Activated naive CD8-positive, alpha-beta T cell treated with anti-CD3 and anti-CD28 coated beads, Interleukin-2, amount 50 U/mL, for 16 hours (primary cell): ENCODE measurements at regions not wholly inside any gene's neighbourhood (a gene's known extent, or its start where the extent isn't known, plus 50 kb on each side); places are given as distances from the start of the nearest gene placed in this dataset.

Experiments
- DNase-seq: peaks from one replicate; pipeline ENCODE4 v3.0.0-alpha.2; 2020; ENCODE audit warnings: low read depth, low spot score

DNA sequence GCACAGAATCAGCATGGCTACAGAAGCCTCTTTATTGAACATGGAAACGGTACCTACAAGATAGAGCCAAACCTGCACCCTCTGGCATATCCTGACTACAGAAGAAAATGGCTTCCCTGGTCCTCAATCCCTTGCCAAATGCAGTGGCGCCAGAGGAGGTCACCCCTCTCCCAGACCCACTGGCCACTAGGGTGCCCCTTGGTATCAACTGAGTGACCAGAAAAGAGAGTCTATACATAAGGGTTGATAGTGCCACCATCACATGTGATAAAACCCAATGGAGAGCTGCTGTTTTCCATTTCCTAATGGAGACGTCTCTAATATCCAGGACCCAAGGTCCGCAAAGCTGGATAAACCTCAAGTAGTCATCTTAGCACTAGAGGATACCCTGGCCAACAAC lies 52.7 kb upstream of the ALK start:
- no peak for DNase-seq

DNA sequence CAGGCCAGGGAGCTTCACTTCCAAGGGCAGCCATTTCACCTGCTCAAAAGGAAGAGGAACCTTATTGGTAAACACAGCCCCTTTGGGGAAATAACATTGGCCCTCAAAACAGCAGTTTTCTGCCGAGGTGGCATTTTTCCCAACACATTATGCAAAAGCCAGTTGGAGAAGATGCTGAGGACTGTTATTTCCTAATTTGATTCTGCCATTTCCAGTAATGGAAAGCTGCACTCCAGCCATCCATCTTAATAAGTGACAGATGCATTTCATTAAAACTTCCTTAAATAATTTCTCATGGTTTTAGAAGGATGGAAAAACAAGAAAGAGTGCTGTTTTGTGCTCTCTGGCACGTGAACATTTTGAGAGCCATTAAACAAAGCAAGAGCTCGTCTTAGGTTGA lies 55.9 kb upstream of the ALK start:
- DNase-seq, result no peak

DNA sequence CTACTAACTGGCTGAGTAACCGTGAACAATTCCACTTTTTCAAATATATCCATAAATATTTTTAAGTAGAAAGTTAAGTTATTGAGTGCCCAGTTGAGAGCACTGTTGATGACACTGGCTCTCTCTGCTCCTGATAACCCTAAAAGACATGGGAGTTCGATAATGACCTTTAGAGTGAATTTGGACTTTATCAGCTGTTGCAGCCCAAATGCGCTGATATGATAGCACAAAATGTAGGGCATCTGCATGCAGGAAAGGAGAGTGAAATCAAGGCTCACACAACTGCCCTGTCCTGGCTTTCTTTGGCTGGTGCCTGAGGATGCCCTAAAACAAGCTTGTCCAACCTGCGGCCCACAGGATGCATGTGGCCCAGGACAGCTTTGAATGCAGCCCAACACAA lies 60.0 kb upstream of the ALK start:
- no peak for DNase-seq

- DNase-seq, result no peak
Observed at GRCh38 chr2:29983308-29983707, 61.9 kb upstream of the ALK start.

- DNase-seq, result no peak
Observed at GRCh38 chr2:29987146-29987545, 65.8 kb upstream of the ALK start.

- DNase-seq, result no peak
Observed at GRCh38 chr2:29990129-29990528, 68.7 kb upstream of the ALK start.

DNA sequence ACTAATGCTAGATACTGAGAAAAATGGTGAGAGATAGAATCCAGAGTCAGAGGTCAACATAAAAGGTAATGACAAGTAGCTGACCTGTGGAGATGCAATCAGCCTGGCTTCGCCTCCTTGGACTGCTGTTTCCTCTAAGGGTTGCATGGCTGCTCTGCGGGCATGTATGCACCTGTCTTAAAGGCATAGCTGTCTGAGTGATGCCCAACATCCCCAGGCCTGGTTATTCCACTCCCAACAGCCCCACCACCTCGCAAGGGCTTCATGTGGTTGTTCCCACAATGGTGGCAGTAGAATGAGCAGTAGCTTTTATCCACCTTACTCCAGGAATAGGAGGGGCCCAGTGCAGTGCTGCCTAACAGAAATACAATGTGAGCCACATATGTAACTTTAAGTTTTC lies 69.7 kb upstream of the ALK start:
- no peak for DNase-seq

DNA sequence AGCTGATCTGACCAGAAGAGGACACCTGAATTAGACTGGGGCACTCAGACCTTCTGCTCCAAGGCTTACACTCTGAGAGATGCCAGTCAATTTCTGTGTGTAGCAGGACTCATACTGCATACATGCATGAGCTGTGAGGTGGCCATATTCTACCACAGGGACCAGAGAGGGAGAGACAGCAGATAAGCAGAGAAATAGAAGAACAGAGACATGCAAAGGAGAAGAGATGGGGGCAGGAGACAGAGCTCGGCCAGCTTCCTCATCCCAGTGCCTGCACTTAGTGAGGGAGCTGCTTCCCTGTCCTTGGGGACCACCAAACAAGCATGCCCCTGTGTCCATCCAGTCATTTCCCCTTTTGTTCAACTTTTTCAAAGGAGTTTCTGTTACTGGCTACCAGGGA lies 73.9 kb upstream of the ALK start:
- no peak for DNase-seq

DNA sequence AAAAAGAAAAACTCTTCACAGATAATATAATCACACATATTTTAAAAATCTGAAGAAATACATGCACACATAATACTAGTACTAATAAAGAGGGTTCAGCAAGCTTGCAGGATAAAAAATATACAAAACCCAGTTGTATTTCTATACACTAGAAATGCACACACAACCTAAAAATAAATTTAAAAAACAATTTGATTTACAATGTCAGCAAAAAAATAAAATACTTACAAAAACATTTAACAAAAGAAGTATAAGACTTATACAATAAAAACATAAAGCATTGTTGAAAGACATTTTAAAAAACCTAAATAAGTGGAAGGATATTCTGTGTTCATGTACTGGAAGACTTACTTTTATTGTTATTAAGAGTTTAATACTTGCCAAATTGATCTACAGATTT lies 81.7 kb upstream of the ALK start:
- DNase-seq, result no peak

- no peak for DNase-seq
Observed at GRCh38 chr2:30022444-30023071, 101.2 kb upstream of the ALK start.

DNA sequence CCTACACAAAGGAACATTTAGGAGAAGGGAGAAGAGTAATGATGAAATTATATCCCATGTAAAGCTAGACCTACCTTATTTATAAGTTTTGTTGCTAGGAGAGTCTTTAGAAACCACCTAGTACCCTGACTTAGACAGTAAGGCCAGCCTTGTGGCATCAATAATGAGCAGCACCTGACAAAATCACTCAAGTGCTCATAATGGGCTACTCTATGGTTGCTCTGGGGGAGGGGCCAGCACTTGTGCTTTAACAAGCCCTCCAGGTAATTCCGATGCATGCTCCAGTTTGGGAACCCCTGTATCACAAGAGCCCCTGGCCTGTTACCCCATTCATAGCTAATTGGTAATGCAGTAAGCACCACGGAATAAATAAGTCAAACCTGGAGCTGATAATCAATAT lies 102.9 kb upstream of the ALK start:
- DNase-seq, result no peak

DNA sequence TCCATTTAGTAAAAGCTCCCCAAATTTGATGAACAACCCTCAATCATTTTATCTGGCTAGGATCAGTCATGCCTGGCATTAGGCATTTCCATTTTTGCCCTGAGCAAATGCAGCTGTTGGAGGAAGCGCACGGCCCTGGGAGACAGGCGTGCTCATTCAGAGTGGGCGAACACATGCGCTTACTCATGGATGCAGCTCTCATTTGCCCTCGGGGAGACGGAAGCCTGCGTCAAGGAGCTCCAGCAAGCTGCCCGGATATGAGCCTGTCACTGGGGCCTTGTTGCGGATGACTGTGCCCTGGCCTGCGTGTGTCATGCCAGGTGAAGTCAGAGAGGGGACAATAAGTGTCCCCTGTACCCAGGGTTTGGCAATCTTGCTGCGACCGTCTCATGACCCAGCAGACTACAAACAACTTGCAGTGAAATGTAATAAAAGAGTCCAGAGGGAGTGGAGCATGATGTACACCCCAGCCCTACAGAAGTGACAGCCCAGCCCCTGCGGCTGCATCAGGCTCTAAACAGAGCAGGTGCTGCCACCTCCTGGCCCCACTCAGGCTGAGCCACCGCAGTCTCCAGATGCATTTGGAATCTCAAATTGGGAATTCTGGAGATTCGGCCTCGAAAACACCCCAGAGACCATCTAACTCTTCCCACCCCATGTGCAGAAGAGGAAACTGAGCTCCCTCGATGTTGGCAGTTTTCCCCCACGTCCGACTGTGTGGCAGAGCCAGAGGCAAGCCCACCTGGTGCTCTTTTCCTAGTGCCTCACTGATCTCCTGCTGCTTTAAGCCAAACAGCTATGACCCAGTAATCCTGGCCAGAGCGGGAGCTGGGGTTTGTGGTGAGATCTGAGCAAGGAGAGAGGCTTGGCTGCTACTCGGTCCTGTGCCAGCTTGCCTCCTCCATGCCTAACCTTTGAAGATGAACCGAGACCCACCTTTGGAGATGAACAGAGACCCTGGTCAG lies 105.0 kb upstream of the ALK start:
- DNase-seq, result no peak

DNA sequence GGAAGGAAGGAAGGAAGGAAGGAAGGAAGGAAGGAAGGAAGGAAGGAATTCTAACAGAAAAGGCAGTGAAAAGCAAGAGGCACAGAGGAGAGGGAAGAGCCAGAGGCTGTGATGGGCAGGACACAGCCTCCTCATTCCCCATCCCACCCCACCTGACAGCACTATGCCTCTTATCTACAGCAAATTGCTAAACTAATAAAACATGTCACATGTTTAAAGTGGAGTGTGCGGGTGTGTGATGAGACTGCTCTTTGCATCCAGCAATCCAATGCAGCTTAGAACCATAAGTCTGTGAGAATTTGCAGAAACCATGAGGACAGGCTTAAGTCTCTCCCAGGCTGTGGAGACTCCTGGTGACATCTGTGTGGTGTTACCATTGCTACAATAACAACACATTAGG lies 108.4 kb upstream of the ALK start:
- no peak for DNase-seq

DNA sequence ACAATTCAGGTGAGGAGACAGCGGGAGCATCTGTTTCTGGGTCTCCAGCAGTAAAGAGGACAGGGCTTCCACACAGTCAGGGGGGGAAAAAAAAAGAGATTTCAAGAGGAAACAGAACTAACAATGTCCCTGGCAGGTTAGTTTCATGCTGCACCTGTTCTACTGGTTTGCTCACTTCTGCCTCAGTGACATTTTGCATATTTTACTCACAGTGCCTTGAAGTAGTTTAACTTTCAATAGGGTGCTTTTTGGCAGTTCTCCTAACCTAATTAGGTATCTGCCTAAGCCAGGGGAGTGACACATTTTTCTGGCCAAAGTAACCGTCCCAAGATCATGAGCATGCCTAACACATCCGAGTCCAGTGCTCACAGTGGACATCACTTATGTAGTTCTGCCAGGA lies 109.0 kb upstream of the ALK start:
- no peak for DNase-seq

- DNase-seq, result no peak
Observed at GRCh38 chr2:30031184-30031583, 109.8 kb upstream of the ALK start.

GRCh38 chr2:30034052-30034775 lies 112.6 kb upstream of the YPEL5 start:
- DNase-seq, result no peak

- DNase-seq, result no peak
Observed at GRCh38 chr2:30037016-30037415, 109.8 kb upstream of the YPEL5 start.

DNA sequence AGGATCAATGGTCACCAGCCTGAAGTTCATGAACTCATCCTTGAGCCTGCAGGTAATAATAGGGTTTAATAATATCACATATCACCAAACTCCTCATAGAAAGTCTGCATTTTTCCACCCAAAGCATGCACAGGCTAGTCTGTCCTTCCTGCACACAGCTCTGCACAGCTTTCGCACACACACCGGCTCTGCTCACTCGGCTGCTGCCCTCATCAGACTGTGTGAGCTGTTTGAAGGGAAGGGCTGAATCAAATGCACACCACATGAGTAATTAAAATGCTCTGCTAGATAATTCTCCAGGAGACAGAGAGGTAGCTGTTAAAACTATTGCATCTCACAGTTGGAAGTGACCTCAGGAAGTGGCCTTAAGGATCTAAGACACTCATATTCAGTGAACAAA lies 108.4 kb upstream of the YPEL5 start:
- no peak for DNase-seq

DNA sequence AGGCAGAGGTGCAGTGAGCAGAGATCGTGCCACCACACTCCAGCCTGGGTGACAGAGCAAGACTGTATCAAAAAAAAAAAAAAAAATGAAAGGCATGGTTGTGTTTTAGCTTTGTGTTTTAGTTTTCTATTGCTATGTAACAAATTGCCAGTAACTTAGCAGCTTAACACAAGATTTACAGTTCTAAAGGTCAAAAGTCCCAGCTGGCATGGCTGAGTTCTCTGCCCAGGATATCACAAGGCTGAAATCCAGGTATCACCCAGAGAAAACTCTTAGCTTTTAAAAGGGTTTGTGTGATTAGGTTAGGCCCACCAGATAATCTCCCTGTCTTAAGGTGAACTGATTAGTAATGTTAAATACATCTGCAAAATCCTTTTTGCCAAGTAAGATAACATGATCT lies 107.7 kb upstream of the YPEL5 start:
- DNase-seq, result no peak

DNA sequence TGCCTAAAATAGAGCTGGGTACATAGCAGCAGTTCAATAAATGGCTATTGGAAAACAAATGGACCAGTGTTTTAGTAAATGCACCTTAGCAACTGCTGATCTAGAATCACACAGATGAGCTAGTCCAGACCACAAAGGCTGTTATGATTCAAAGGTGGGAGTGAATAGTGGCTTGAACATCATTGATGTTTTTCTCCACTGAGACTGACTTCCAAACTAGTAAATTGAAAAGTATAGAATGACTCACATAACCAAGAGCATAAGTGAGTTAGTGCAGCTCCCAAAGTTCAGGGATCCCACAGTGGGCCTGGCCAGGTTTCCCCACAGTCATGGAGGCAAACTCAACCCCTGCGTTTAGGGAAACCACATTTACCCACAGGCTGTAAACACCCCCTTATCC lies 106.7 kb upstream of the YPEL5 start:
- DNase-seq, result no peak

DNA sequence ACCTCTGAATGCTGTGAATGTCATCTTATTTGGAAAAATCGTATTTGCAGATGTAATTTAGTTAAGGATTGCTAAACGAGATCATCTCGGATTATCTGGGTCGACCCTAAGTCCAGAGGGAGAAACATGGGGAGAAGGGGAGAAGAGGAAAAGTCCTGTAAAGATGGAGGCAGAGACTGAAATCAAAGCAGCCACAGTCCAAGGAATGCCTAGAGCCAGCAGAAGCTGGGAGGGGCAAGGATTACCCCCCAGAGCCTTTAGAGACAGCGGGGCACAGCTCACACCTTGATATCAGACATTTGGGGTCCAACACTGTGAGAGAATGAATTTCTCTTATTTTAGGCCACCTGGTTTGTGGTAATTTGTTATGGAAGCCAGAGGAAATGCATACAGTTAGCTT lies 104.9 kb upstream of the YPEL5 start:
- no peak for DNase-seq

DNA sequence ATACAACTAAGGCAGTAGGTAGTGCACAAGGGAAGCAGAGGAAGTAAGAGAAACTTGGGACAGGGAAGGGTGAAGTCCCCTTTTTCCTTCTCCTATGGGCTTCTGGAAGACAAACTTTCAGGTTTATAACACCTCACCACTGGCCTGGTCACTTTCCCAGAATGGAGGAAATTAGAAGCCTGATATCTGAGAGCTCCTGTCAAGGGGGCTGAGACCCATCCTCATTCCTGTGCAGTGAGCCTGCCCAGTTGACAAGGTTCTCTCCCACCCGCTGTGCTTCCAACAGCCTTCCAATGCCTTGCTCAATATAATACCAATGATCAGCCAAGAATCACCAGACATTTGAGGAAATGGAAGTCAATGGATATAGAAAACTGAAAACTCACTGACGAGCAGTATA lies 100.4 kb upstream of the YPEL5 start:
- no peak for DNase-seq

- no peak for DNase-seq
Observed at GRCh38 chr2:30046979-30047378, 99.8 kb upstream of the YPEL5 start.
